Astrocyte (in vitro differentiated cells and primary cell): ENCODE measurements at regions not wholly inside any gene's neighbourhood (a gene's known extent, or its start where the extent isn't known, plus 50 kb on each side); places are given as distances from the start of the nearest gene placed in this dataset.

Source experiments
- DNase-seq: peaks from one replicate; pipeline ENCODE4 v3.0.0-alpha.2; 2010; ENCODE audit warnings: low read depth
- FAIRE-seq: peaks from 2 replicates; lab custom pipeline; 2011; peaks lifted over from hg19 to GRCh38; lab: Jason Lieb, UNC
- H2AFZ ChIP-seq: 2 replicates; pipeline ENCODE4 v1.6.0; 2012; ENCODE audit warnings: low read depth, low read length, inconsistent platforms
- H3K27ac ChIP-seq: 2 replicates; pipeline ENCODE4 v1.5.1; 2011; ENCODE audit warnings: low read depth, low read length, inconsistent platforms
- H3K27me3 ChIP-seq: 2 replicates; pipeline ENCODE4 v1.6.0; 2011; ENCODE audit warnings: low read length, inconsistent platforms; ENCODE audit not compliant: insufficient read depth
- H3K36me3 ChIP-seq: 2 replicates; pipeline ENCODE4 v1.5.1; 2011; ENCODE audit warnings: low read length, inconsistent platforms; ENCODE audit not compliant: insufficient read depth
- H3K4me1 ChIP-seq: 2 replicates; pipeline ENCODE4 v1.5.1; 2011; ENCODE audit warnings: low read length, inconsistent platforms; ENCODE audit not compliant: insufficient read depth
- H3K4me2 ChIP-seq: 2 replicates; pipeline ENCODE4 v1.6.0; 2012; ENCODE audit warnings: low read length, inconsistent platforms
- H3K4me3 ChIP-seq: 2 replicates; pipeline ENCODE4 v1.5.1; 2011; ENCODE audit warnings: low read depth, mild to moderate bottlenecking, low read length, inconsistent platforms; ENCODE audit not compliant: insufficient read depth
- H3K79me2 ChIP-seq: 2 replicates; pipeline ENCODE4 v1.6.0; 2012; ENCODE audit warnings: mild to moderate bottlenecking, low read length, inconsistent platforms; ENCODE audit not compliant: insufficient read depth
- H3K9ac ChIP-seq: 2 replicates; pipeline ENCODE4 v1.6.0; 2012; ENCODE audit warnings: mild to moderate bottlenecking, low read length, inconsistent platforms
- H3K9me3 ChIP-seq: 2 replicates; pipeline ENCODE4 v1.5.1; 2012; ENCODE audit warnings: low read depth, mild to moderate bottlenecking, low read length, inconsistent platforms; ENCODE audit not compliant: insufficient read depth
- H4K20me1 ChIP-seq: 2 replicates; pipeline ENCODE4 v1.6.0; 2012; ENCODE audit warnings: low read length, inconsistent platforms; ENCODE audit not compliant: insufficient read depth
- H3K27ac Mint-ChIP-seq: one replicate; pipeline ENCODE4 v1.8.0; 2021; ENCODE audit warnings: mild to moderate bottlenecking, mixed read lengths; ENCODE audit not compliant: unreplicated experiment
- H3K27me3 Mint-ChIP-seq: one replicate; pipeline ENCODE4 v1.8.0; 2021; ENCODE audit warnings: low read depth, mixed read lengths; ENCODE audit not compliant: unreplicated experiment
- H3K36me3 Mint-ChIP-seq: one replicate; pipeline ENCODE4 v1.8.0; 2021; ENCODE audit warnings: low read depth, mixed read lengths; ENCODE audit not compliant: unreplicated experiment
- H3K4me1 Mint-ChIP-seq: one replicate; pipeline ENCODE4 v1.8.0; 2021; ENCODE audit warnings: low read depth, mixed read lengths; ENCODE audit not compliant: unreplicated experiment
- H3K4me3 Mint-ChIP-seq: one replicate; pipeline ENCODE4 v1.8.0; 2021; ENCODE audit warnings: mild to moderate bottlenecking, moderate library complexity, mixed read lengths; ENCODE audit not compliant: unreplicated experiment
- H3K9me3 Mint-ChIP-seq: one replicate; pipeline ENCODE4 v1.8.0; 2021; ENCODE audit warnings: mild to moderate bottlenecking, mixed read lengths; ENCODE audit not compliant: unreplicated experiment
- EZH2 ChIP-seq: IDR thresholded peaks from 2 replicates; pipeline ENCODE4 v1.6.1; 2012; ENCODE audit warnings: mild to moderate bottlenecking, low read length, inconsistent platforms; ENCODE audit not compliant: insufficient read depth
- TF ChIP-seq, protein P1 (sequence below): IDR thresholded peaks from 2 replicates; pipeline ENCODE4 v1.5.1; 2011; ENCODE audit warnings: low read depth, mild to moderate bottlenecking, inconsistent platforms, low read length, moderate library complexity; ENCODE audit not compliant: insufficient read depth

- H3K27me3 ChIP-seq = no peaks in the 10 kb centered on the region
- Mint-ChIP-seq H3K4me1 (no peaks in the 10 kb centered on the region), H3K27ac (no peak overlapping the region), H3K9me3 (no peaks in the 10 kb centered on the region), H3K27me3 (no peaks in the 10 kb centered on the region), H3K4me3 (no peak overlapping the region), H3K36me3 (no peaks in the 10 kb centered on the region)
- H3K4me2 ChIP-seq = no peak overlapping the region
- TF ChIP-seq, protein P1, sequence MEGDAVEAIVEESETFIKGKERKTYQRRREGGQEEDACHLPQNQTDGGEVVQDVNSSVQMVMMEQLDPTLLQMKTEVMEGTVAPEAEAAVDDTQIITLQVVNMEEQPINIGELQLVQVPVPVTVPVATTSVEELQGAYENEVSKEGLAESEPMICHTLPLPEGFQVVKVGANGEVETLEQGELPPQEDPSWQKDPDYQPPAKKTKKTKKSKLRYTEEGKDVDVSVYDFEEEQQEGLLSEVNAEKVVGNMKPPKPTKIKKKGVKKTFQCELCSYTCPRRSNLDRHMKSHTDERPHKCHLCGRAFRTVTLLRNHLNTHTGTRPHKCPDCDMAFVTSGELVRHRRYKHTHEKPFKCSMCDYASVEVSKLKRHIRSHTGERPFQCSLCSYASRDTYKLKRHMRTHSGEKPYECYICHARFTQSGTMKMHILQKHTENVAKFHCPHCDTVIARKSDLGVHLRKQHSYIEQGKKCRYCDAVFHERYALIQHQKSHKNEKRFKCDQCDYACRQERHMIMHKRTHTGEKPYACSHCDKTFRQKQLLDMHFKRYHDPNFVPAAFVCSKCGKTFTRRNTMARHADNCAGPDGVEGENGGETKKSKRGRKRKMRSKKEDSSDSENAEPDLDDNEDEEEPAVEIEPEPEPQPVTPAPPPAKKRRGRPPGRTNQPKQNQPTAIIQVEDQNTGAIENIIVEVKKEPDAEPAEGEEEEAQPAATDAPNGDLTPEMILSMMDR = no peak
- TF ChIP-seq EZH2 = no peak
- no peak overlapping the region for H3K27ac ChIP-seq
- no peaks in the 10 kb centered on the region for H4K20me1 ChIP-seq
- no peaks in the 10 kb centered on the region for H3K4me1 ChIP-seq
- H3K36me3 ChIP-seq = no peaks in the 10 kb centered on the region
- H3K79me2 ChIP-seq = no peaks in the 10 kb centered on the region
- DNase-seq = no peak
- no peak overlapping the region for H3K4me3 ChIP-seq
- H3K9me3 ChIP-seq = no peaks in the 10 kb centered on the region
- H3K9ac ChIP-seq = no peak overlapping the region
- FAIRE-seq = no peak
- H2AFZ ChIP-seq = no peak overlapping the region
Observed at GRCh38 chr5:136457390-136458013, 92.2 kb upstream of the TRPC7 start.

- TF ChIP-seq, protein P1 = no peak
- no peak for TF ChIP-seq EZH2
- Histone ChIP-seq H3K4me2 (no peak overlapping the region), H3K4me1 (no peaks in the 10 kb centered on the region), H3K79me2 (no peaks in the 10 kb centered on the region), H3K27me3 (no peaks in the 10 kb centered on the region), H3K9ac (no peak overlapping the region), H3K27ac (no peak overlapping the region), H2AFZ (no peak overlapping the region), H4K20me1 (no peaks in the 10 kb centered on the region), H3K4me3 (no peak overlapping the region), H3K9me3 (no peaks in the 10 kb centered on the region), H3K36me3 (no peaks in the 10 kb centered on the region)
- Mint-ChIP-seq H3K9me3 (peaks cover 3% of the 10 kb centered on the region), H3K4me3 (no peak overlapping the region), H3K27ac (no peak overlapping the region), H3K27me3 (no peaks in the 10 kb centered on the region), H3K4me1 (no peaks in the 10 kb centered on the region), H3K36me3 (no peaks in the 10 kb centered on the region)
- DNase-seq = no peak
- no peak for FAIRE-seq
Observed at GRCh38 chr5:136455409-136455808, 90.1 kb upstream of the TRPC7 start.

DNA sequence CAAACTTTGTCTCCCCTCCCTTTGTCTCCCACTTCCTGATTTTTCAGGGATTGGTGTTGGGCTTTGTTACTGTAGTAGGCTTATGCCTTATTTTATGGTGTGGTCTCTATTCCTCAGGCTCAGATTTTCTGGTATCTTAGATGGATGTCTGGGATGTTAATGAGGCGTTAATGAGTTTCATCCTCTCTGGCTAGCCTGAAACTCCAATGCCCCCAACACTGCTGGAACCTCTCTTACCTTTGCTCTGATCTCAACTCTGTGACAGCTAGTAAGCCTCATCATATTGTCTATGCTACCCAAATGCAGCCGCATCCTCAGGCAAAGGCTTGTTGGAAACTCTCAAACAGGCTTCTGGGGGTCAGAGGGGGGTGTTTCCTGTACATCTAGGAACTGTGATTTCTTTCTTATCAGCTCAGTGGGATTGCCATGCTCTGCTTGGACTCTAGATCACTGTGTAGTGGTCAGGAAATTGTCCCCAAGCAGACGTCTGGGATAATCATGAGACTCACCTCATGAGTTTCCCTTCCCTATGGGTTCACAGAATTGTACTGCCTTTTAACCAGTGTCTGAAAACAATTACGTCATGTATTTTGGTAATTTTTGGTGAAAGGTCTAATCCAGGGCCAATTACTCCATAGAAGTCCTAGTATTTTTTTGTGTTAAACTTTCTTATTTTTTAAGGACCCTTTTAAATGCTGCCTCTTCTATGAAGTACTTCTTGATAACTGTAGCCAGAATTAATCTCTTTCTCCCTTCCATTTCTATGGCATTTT is 88.8 kb upstream of the TRPC7 start:
- Histone ChIP-seq H3K27me3 (no peaks in the 10 kb centered on the region), H3K79me2 (no peaks in the 10 kb centered on the region), H2AFZ (no peak overlapping the region), H3K4me1 (no peaks in the 10 kb centered on the region), H3K9me3 (no peaks in the 10 kb centered on the region), H3K36me3 (no peaks in the 10 kb centered on the region), H3K27ac (no peak overlapping the region), H4K20me1 (no peaks in the 10 kb centered on the region), H3K4me3 (no peak overlapping the region), H3K4me2 (no peak overlapping the region), H3K9ac (no peak overlapping the region)
- DNase-seq (no peak), FAIRE-seq (no peak)
- Mint-ChIP-seq H3K4me1 (no peaks in the 10 kb centered on the region), H3K27me3 (no peaks in the 10 kb centered on the region), H3K36me3 (no peaks in the 10 kb centered on the region), H3K4me3 (no peak overlapping the region), H3K9me3 (peaks cover 3% of the 10 kb centered on the region), H3K27ac (no peak overlapping the region)
- TF ChIP-seq, protein P1 = no peak
- no peak for TF ChIP-seq EZH2
